GM12874 (cell line): ENCODE measurements at regions not wholly inside any gene's neighbourhood (a gene's known extent, or its start where the extent isn't known, plus 50 kb on each side); places are given as distances from the start of the nearest gene placed in this dataset.

ENCODE experiments used
- CTCF ChIP-seq: IDR thresholded peaks from 2 replicates; pipeline ENCODE4 v1.5.1; 2011; ENCODE audit warnings: low read depth, mild to moderate bottlenecking, control low read depth, low read length, moderate library complexity; ENCODE audit not compliant: insufficient read depth

- no peak for TF ChIP-seq CTCF
Measured at GRCh38 chr4:58216461-58216860, 1106.3 kb upstream of the IGFBP7 start.

DNA sequence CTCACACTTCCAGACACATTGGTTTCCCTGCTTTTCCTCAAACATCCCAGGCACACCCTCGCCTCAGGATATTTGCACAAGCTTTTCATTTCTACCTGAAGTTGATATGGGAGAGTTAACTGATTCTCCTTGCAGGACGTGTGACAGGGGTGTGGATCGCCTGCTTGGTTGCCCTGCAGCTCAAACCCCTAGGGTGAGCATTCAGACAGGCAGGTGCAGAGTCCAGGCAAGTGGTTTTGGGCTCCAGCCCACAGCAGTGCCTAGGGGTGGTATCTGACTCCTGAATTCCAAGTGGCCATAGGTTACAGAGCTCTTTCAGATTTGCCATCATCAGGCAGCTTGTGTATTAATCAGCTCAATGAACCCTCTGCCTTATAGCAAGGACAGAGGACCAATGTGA lies 1104.2 kb upstream of the IGFBP7 start:
- no peak for TF ChIP-seq CTCF

- TF ChIP-seq CTCF, result no peak
Measured at GRCh38 chr4:58209551-58209950, 1099.4 kb upstream of the IGFBP7 start.

DNA sequence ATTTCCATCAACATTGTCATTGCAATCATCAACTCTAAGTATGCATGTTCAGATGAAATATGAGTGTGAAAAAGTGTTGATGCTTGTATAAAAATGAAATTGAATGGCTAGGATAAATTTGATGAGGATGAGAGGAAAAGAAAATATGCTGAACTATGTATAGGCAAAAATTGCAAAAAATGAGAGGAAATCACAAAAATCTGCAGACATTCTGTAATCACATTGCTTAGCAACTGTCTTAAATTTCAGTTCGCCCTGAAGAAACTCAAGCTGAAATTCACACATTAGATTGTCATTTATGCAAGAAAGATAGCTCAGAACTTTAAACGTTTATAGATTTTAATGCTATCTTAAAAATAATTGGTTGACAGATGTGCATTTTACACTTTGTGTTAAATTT lies 1098.8 kb upstream of the IGFBP7 start:
- no peak for TF ChIP-seq CTCF

DNA sequence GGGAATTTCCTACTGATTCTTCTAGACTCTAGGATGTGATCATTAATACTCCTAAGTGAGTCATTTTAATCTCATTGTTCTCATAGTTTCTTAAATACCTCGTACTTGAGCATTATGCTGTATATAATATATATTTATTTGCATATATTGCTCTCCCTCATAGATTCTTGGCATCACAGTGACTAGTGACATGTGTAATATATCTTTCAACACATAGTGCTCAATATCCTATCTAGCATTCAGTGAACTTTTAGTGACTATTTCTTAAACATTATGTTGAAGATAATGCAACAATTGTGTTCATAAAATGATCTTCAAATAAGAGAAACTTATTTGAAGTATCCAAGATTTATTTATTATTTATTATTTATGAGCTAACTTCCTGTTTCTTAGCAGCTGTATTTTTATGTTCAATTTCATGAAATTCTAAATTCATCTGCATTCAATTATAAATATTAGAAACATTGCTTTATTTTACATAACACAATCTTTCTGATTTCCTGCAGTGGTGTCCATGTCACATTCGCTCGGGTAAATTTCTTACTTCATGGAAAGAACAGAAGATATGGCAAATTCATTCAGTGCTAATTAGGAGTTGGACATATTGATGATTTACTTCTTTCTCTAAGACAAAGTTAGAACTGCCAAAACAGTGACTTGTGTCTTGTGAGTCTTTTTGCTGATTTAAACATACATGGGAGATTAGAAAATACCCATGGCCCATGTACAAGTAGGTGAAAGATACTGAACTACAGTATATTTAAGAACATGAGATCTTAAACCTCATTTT lies 1095.5 kb upstream of the IGFBP7 start:
- no peak for TF ChIP-seq CTCF

- TF ChIP-seq CTCF, result no peak
Measured at GRCh38 chr4:58192217-58192616, 1082.0 kb upstream of the IGFBP7 start.

GRCh38 chr4:58191109-58191508 lies 1080.9 kb upstream of the IGFBP7 start:
- no peak for TF ChIP-seq CTCF
